SK-N-MC (cell line): ENCODE measurements at regions not wholly inside any gene's neighbourhood (a gene's known extent, or its start where the extent isn't known, plus 50 kb on each side); places are given as distances from the start of the nearest gene placed in this dataset.

Experiments used
- EZH2 ChIP-seq: fragments of 200-600 bp; sonication (generic); IDR thresholded peaks from one replicate; pipeline ENCODE4 v1.6.1; 2017; ENCODE audit warnings: antibody characterized with exemption
- FOXP2 ChIP-seq: optimal IDR thresholded peaks from 2 replicates; pipeline ENCODE3; 2011; ENCODE audit warnings: mild to moderate bottlenecking, moderate library complexity; ENCODE audit not compliant: insufficient read depth; ENCODE audit errors: extremely low read length, control extremely low read depth
- POLR2AphosphoS5 ChIP-seq: IDR thresholded peaks from 2 replicates; pipeline ENCODE4 v1.6.1; 2012; ENCODE audit warnings: mild to moderate bottlenecking, low read depth, low read length, borderline replicate concordance

GRCh38 chr7:42373285-42373684 is 136.3 kb upstream of the GLI3 start:
- TF ChIP-seq POLR2AphosphoS5 = no peak
- no peak for TF ChIP-seq EZH2
- no peak for TF ChIP-seq FOXP2
